WI38 (cell line): ENCODE measurements at regions not wholly inside any gene's neighbourhood (a gene's known extent, or its start where the extent isn't known, plus 50 kb on each side); places are given as distances from the start of the nearest gene placed in this dataset.

Experiments
- H3K4me3 ChIP-seq: 2 replicates; pipeline ENCODE4 v1.5.1; 2011; ENCODE audit warnings: low read depth, mild to moderate bottlenecking, control low read depth, low read length
- TF ChIP-seq, protein P1 (sequence below): IDR thresholded peaks from 2 replicates; pipeline ENCODE4 v1.5.1; 2012; ENCODE audit warnings: low read depth, mild to moderate bottlenecking, control low read depth, low read length

DNA sequence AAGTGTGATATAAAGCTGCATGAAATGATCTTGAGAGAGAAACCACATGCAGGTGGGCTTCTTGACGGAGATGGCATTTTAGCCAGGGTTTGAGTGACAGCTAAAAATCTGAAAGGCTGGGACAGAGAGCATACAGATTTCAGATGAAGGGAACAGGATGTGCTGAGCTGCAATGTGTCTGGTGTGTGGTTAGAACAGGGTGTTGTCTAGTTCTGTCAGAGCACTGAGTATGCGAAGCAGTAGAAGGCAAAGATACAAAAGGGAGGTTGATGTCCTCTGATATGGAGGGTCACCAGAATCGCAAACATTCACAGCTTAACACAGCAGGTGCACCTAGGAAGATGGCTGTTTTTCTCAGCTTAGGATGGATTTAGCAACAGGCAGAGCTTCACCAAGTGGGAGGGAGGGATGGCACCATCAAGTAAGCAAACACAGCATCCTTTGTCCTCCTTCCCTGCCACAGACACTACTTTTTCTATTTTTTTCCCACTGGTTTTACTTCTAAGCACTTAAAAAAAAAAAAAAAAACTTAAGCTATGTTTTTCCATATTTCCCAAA is 182.5 kb downstream of the TMX3 start:
- TF ChIP-seq, protein P1, sequence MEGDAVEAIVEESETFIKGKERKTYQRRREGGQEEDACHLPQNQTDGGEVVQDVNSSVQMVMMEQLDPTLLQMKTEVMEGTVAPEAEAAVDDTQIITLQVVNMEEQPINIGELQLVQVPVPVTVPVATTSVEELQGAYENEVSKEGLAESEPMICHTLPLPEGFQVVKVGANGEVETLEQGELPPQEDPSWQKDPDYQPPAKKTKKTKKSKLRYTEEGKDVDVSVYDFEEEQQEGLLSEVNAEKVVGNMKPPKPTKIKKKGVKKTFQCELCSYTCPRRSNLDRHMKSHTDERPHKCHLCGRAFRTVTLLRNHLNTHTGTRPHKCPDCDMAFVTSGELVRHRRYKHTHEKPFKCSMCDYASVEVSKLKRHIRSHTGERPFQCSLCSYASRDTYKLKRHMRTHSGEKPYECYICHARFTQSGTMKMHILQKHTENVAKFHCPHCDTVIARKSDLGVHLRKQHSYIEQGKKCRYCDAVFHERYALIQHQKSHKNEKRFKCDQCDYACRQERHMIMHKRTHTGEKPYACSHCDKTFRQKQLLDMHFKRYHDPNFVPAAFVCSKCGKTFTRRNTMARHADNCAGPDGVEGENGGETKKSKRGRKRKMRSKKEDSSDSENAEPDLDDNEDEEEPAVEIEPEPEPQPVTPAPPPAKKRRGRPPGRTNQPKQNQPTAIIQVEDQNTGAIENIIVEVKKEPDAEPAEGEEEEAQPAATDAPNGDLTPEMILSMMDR = no peak
- H3K4me3 ChIP-seq = no peak overlapping the region

DNA sequence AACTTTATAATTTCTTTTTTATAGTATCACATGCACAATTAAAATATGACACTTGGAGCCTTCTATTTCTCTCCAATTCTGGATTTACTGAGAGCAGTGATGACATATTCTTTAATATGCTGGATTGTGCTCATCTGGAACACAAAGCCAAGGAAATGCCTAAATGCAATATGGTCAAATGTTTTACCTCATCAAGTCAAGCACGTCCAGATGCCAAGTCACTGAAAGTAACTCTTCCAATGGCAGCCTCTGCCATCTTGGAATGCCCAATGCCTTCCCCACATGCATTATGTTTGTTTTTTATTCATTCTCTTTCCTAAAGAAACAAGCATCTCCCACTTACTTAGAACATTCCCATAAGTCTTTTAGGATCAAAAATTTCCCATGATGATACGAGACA is 189.8 kb downstream of the TMX3 start:
- TF ChIP-seq, protein P1 = no peak

DNA sequence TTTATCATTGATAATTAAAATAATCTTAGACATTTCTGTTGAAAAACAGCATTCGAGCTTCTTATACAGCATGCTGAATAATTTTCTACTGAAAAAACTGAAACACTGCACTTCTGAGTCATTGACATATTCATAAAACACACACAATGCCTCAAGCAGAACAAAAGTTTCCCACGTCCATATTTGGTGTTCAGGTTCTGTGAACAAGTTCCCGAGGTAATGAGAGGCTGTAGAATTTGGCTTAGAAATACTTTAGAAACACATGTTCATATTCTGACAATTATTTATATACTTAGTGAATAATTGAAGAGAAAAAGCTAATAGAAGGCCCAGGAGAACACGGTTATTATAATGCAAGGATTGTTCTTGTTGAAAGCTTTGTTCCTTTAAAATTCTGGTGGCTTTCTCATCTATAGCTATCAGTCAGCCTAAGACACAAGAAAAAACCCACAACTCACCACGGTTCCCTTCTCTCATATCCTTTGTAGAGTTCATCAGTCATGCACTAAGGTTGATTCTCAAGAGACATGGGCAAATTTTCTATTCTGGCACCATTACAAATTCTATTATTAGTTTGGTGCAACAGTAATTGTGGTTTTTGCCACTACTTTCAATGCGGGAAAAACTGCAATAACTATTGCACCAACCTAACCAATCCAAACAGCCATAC is 194.4 kb downstream of the TMX3 start:
- TF ChIP-seq, protein P1 = no peak
- no peak overlapping the region for H3K4me3 ChIP-seq

More for the DNA sequence above, 189.8 kb downstream of the TMX3 start:
- no peak overlapping the region for H3K4me3 ChIP-seq

DNA sequence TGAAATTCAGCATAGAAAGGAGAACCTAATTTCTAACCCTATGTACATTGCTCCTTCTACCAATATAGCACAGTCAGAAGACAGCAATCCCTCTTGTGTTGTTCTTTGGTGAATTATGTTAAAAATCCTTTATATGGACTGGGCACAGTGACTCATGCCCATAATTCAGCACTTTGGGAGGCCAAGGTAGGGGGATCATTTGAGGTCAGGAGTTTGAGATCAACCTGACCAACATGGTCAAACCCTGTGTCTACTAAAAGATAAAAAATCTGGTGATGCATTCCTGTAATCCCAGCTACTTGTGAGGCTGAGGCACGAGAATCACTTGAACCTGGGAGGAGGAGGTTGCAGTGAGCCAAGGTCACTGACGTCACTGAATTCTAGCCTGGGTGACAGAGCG is 195.6 kb downstream of the TMX3 start:
- no peak overlapping the region for H3K4me3 ChIP-seq
- TF ChIP-seq, protein P1 = no peak

DNA sequence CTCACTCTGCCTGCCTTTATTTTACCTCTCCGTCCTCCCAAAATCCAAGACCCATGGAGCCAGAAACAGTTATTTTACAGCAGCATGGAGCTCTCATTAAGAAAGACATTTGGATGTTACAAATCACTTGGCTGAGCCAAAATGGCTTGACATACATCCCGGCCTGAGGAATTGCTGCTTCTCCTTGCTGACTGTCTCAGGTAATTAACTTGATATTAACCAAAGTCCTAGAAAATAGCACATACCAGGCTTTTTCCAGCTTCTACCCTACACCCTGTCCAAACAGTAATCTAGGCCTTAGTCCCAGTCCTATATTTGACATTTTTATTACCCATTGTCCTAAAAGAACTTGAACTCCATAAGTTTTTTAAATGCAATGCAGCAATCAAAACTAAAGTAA is 205.0 kb downstream of the TMX3 start:
- H3K4me3 ChIP-seq = no peak overlapping the region
- TF ChIP-seq, protein P1 = no peak

DNA sequence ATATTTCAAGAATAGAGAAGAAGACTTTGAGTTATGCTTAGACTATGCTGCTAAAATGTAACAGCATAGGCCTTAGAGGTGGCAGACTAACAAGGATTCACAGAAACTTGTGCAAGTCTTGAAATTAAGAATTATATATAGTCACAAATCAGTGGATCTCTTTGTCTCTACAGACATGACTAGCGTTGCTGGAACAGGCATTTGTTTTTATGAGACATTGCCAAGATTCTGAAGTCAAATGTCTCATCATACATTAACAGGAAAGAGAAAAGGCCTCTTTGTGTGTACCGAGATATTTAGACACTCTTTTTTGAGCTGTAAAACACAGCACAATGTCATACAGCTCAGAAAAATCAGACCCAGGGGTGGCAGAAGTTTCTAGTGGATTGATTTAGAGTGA is 207.1 kb downstream of the TMX3 start:
- no peak overlapping the region for H3K4me3 ChIP-seq
- TF ChIP-seq, protein P1 = no peak

DNA sequence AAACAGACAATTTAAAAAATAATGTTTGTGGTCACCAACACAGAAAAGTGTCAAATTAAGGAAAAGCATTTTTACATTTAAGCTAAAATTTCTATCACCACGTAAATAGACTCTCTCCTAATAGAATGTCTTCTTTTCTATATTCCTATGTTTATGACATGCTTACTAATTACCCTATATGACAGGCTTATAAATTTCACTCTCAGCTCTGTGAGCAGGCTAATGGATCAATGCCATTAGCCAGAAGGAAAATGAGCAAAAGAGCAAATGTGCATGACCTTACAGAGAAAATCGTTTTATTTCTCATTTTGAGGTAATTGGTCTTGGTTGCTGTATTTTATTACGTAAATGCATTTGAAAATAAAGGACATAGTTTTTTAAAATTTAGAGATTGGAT is 209.7 kb downstream of the TMX3 start:
- H3K4me3 ChIP-seq = no peak overlapping the region
- TF ChIP-seq, protein P1 = no peak
